H1 (cell line): ENCODE measurements at regions not wholly inside any gene's neighbourhood (a gene's known extent, or its start where the extent isn't known, plus 50 kb on each side); places are given as distances from the start of the nearest gene placed in this dataset.
A peak's percentile ranks its signal among the peaks of the same experiment; 100 is the strongest.

ENCODE experiments used
- CTCF ChIA-PET: fragments of 300-600 bp; sonication (Branson Sonifier 250); formaldehyde crosslinking; loops from one replicate; lab custom pipeline; 2021; ENCODE audit not compliant: partially characterized antibody; lab: Charles Lee
- POLR2A ChIA-PET: fragments of 300-600 bp; sonication (Branson Sonifier 250); formaldehyde crosslinking; loops from one replicate; lab custom pipeline; 2021; ENCODE audit warnings: inconsistent platforms; ENCODE audit not compliant: partially characterized antibody; lab: Charles Lee
- DNase-seq, 2 experiments: peaks; one replicate each; pipeline versions ENCODE4 v3.0.0 to v3.0.0-alpha.2; 2010 to 2022; ENCODE audit warnings: low spot score in 2 of 2, low read depth in 1 of 2, mixed read lengths in 1 of 2
- FAIRE-seq: peaks from 2 replicates; lab custom pipeline; 2011; peaks lifted over from hg19 to GRCh38; lab: Jason Lieb, UNC
- H2AFZ ChIP-seq: 2 replicates; pipeline ENCODE4 v1.8.1; 2012; ENCODE audit warnings: low read length, inconsistent platforms
- H2AK5ac ChIP-seq: 2 replicates; pipeline ENCODE4 v1.6.1; 2013; ENCODE audit warnings: low read depth, low read length
- H2BK120ac ChIP-seq: replicated peaks from 2 replicates; pipeline ENCODE3; 2013; ENCODE audit warnings: low read depth, low read length, inconsistent platforms
- H2BK12ac ChIP-seq: 2 replicates; pipeline ENCODE4 v1.6.1; 2013; ENCODE audit warnings: low read depth, low read length
- H2BK15ac ChIP-seq: 2 replicates; pipeline ENCODE4 v1.6.1; 2013; ENCODE audit warnings: low read length
- H2BK20ac ChIP-seq: 2 replicates; pipeline ENCODE4 v1.6.1; 2013; ENCODE audit warnings: low read length
- H2BK5ac ChIP-seq: 2 replicates; pipeline ENCODE4 v1.6.1; 2013; ENCODE audit warnings: low read depth, low read length
- H3K14ac ChIP-seq: 2 replicates; pipeline ENCODE4 v1.6.1; 2013; ENCODE audit warnings: inconsistent platforms; ENCODE audit not compliant: insufficient read length
- H3K18ac ChIP-seq: 2 replicates; pipeline ENCODE4 v1.6.1; 2013; ENCODE audit warnings: low read length; ENCODE audit errors: extremely low read depth
- H3K23ac ChIP-seq: 2 replicates; pipeline ENCODE4 v1.6.1; 2013; ENCODE audit warnings: inconsistent platforms; ENCODE audit not compliant: insufficient read length
- H3K23me2 ChIP-seq: 2 replicates; pipeline ENCODE4 v1.6.1; 2013; ENCODE audit warnings: low read depth, low read length
- H3K27ac ChIP-seq: 2 replicates; pipeline ENCODE4 v1.6.1; 2011; ENCODE audit warnings: low read depth, low read length, inconsistent platforms
- H3K27me3 ChIP-seq, 4 experiments: replicated peaks in 1 of 4; 1 replicate in 1 of 4; 2 replicates in 3 of 4; pipeline versions ENCODE4 v1.6.1 to v1.8.1; 2011 to 2013; ENCODE audit warnings: low read length in 3 of 4, mild to moderate bottlenecking in 3 of 4, inconsistent platforms in 2 of 4, mixed read lengths in 2 of 4, moderate library complexity in 1 of 4; ENCODE audit not compliant: control insufficient read depth in 3 of 4, insufficient read depth in 3 of 4; ENCODE audit errors: extremely low read depth in 1 of 4
- H3K36me3 ChIP-seq, 4 experiments: 2 replicates each; pipeline versions ENCODE4 v1.6.1 to v1.8.1; 2011 to 2013; ENCODE audit warnings: mild to moderate bottlenecking in 4 of 4, low read length in 3 of 4, moderate library complexity in 2 of 4, control low read depth in 1 of 4, inconsistent platforms in 1 of 4; ENCODE audit not compliant: insufficient read depth in 4 of 4, control insufficient read depth in 2 of 4
- H3K4ac ChIP-seq: replicated peaks from 2 replicates; pipeline ENCODE3; 2013; ENCODE audit warnings: low read length, low read depth, mixed read lengths, inconsistent platforms; ENCODE audit not compliant: insufficient read length
- H3K4me1 ChIP-seq, 4 experiments: replicated peaks in 1 of 4; 1 replicate in 1 of 4; 2 replicates in 3 of 4; pipeline versions ENCODE4 v1.6.1 to v1.8.1; 2011 to 2013; ENCODE audit warnings: low read length in 3 of 4, inconsistent platforms in 2 of 4, mixed read lengths in 1 of 4; ENCODE audit not compliant: insufficient read depth in 4 of 4, control insufficient read depth in 3 of 4
- H3K4me2 ChIP-seq, 2 experiments: 2 replicates each; pipeline versions ENCODE4 v1.6.1 to v1.8.1; 2011 to 2013; ENCODE audit warnings: low read depth in 2 of 2, low read length in 2 of 2, control low read depth in 1 of 2, inconsistent platforms in 1 of 2, mild to moderate bottlenecking in 1 of 2; ENCODE audit not compliant: insufficient read depth in 1 of 2
- H3K4me3 ChIP-seq, 4 experiments: fragments of 200-600, 300-600 bp in 1 of 4; sonication (generic), shearing (Covaris generic), sonication (Bioruptor Twin) in 1 of 4; 2 replicates each; pipeline versions ENCODE4 v1.5.1 to v1.8.1; 2011 to 2016; ENCODE audit warnings: low read length in 4 of 4, low read depth in 3 of 4, control low read depth in 2 of 4, inconsistent platforms in 2 of 4, mild to moderate bottlenecking in 2 of 4, mixed read lengths in 1 of 4, moderate library complexity in 1 of 4; ENCODE audit not compliant: insufficient read depth in 2 of 4; ENCODE audit errors: extremely low read depth in 1 of 4
- H3K56ac ChIP-seq: replicated peaks from 2 replicates; pipeline ENCODE3; 2013; ENCODE audit warnings: low read depth, mild to moderate bottlenecking, mixed read lengths, low read length, inconsistent platforms; ENCODE audit not compliant: insufficient read length
- H3K79me1 ChIP-seq: 2 replicates; pipeline ENCODE4 v1.6.1; 2013; ENCODE audit warnings: low read depth, low read length, control low read depth
- H3K79me2 ChIP-seq, 2 experiments: 2 replicates each; pipeline versions ENCODE4 v1.6.1 to v1.8.1; 2012 to 2013; ENCODE audit warnings: low read length in 2 of 2, mild to moderate bottlenecking in 2 of 2, inconsistent platforms in 1 of 2; ENCODE audit not compliant: insufficient read depth in 2 of 2, control insufficient read depth in 1 of 2
- H3K9ac ChIP-seq, 4 experiments: replicated peaks in 1 of 4; 1 replicate in 1 of 4; 2 replicates in 3 of 4; pipeline versions ENCODE4 v1.6.1 to v1.8.1; 2011 to 2013; ENCODE audit warnings: low read depth in 3 of 4, low read length in 3 of 4, control low read depth in 2 of 4, mild to moderate bottlenecking in 2 of 4, moderate library complexity in 2 of 4, inconsistent platforms in 1 of 4; ENCODE audit errors: extremely low read depth in 1 of 4
- H3K9me3 ChIP-seq, 2 experiments: 2 replicates each; pipeline versions ENCODE4 v1.6.1 to v1.8.1; 2012 to 2013; ENCODE audit warnings: mild to moderate bottlenecking in 2 of 2, moderate library complexity in 2 of 2, control low read depth in 1 of 2, inconsistent platforms in 1 of 2, low read depth in 1 of 2, low read length in 1 of 2, mixed read lengths in 1 of 2; ENCODE audit not compliant: insufficient read depth in 2 of 2
- H4K20me1 ChIP-seq, 2 experiments: replicated peaks in 1 of 2; 2 replicates each; pipeline versions ENCODE3 to v1.8.1; 2011 to 2013; ENCODE audit warnings: inconsistent platforms in 2 of 2, low read length in 2 of 2, mild to moderate bottlenecking in 1 of 2; ENCODE audit not compliant: insufficient read depth in 2 of 2, control insufficient read depth in 1 of 2
- H4K5ac ChIP-seq: 2 replicates; pipeline ENCODE4 v1.6.1; 2013; ENCODE audit warnings: low read length, low read depth, mixed read lengths, inconsistent platforms; ENCODE audit not compliant: insufficient read length
- H4K8ac ChIP-seq: 2 replicates; pipeline ENCODE4 v1.8.0; 2013; ENCODE audit warnings: mild to moderate bottlenecking, moderate library complexity, low read length, inconsistent platforms; ENCODE audit not compliant: insufficient read depth; ENCODE audit errors: extremely low read depth
- H4K91ac ChIP-seq: replicated peaks from 2 replicates; pipeline ENCODE3; 2013; ENCODE audit warnings: low read length, mixed read lengths, inconsistent platforms; ENCODE audit not compliant: insufficient read length
- NANOG ChIP-seq: IDR thresholded peaks from 2 replicates; pipeline ENCODE4 v1.6.1; 2011; ENCODE audit warnings: low read length, low read depth, mild to moderate bottlenecking, inconsistent platforms; ENCODE audit not compliant: insufficient read depth, poor library complexity, severe bottlenecking
- YY1 ChIP-seq: IDR thresholded peaks from 2 replicates; pipeline ENCODE4 v1.6.1; 2011; ENCODE audit warnings: low read depth, mild to moderate bottlenecking, low read length
- WGBS, 2 experiments: shearing (Covaris generic) in 1 of 2; methylation state at CpG; one replicate each; pipeline versions ENCODE4 v1.1.6 to v1.1.7; 2013 to 2015; ENCODE audit warnings: low lambda C conversion rate in 2 of 2, mixed read lengths in 2 of 2, inconsistent platforms in 1 of 2, low coverage in 1 of 2, missing lambda C conversion rate in 1 of 2; ENCODE audit not compliant: insufficient replicate concordance in 2 of 2, insufficient coverage in 1 of 2, insufficient read length in 1 of 2; ENCODE audit errors: extremely low coverage in 1 of 2, missing lambda C conversion rate in 1 of 2; 5-methylcytosine and 5-hydroxymethylcytosine counted together

DNA sequence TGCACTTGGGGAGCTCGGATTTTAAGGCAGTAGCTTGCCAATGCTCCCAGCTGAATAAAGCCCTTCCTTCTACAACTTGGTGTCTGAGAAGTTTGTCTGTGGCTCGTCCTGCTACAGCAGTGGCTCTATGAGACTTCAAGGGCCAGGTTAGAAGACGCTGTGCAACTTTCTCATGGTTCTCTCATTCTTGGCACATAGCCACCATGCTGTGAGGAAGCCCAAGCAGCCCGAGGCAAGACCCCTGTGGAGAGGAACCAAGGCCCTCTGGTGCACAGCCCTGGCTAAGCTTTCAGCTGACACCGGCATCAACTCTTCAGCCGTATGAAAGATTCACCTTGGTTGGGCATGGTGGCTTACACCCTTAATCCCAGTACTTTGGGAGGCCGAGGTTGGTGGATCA is 116.9 kb upstream of the EEF2KMT start:
- Histone ChIP-seq H3K23ac (no peak overlapping the region), H3K9ac (no peak overlapping the region), H2BK12ac (no peak overlapping the region), H3K56ac (no peak overlapping the region), H3K18ac (no peak overlapping the region; the same call in 1 of the 2 replicates), H2AK5ac (no peak overlapping the region), H3K27ac (no peak overlapping the region), H3K4me2 (no peak overlapping the region), H3K23me2 (no peaks in the 10 kb centered on the region; the same call in 1 of the 2 replicates), H3K36me3 (no peaks in the 10 kb centered on the region), H2BK20ac (no peak overlapping the region), H3K4me1 (peaks cover 3 to 16% (median 7%) of the 10 kb centered on the region in 4 experiments; a peak in 5 of 7 replicates), H4K5ac (no peak overlapping the region), H3K79me2 (no peaks in the 10 kb centered on the region), H4K91ac (no peak overlapping the region), H2BK120ac (no peak overlapping the region), H2BK15ac (peak overlapping the region; percentile 61; the same call in 1 of the 2 replicates), H3K9me3 (peaks cover 0 to 6% of the 10 kb centered on the region in 2 experiments; a peak in 3 of 4 replicates), H3K4ac (no peak overlapping the region), H3K14ac (no peak overlapping the region), H2BK5ac (no peak overlapping the region), H3K4me3 (no peak overlapping the region), H4K20me1 (no peaks in the 10 kb centered on the region), H3K27me3 (peaks cover 0 to 4% (median 1%) of the 10 kb centered on the region in 4 experiments; a peak in 4 of 7 replicates), H4K8ac (no peak overlapping the region), H2AFZ (no peak overlapping the region), H3K79me1 (no peaks in the 10 kb centered on the region)
- CTCF ChIA-PET, result interaction anchor here (0.9 kb wide), 1 partner anchor 11 kb away, joined by 3 read pairs; no protein-coding TSS in a partner anchor
- FAIRE-seq (no peak), DNase-seq (no peak)
- 69% methylated on average over 7 of the region's 7 CpGs; no CpG with 5 or more reads in 1 of the 2 experiments for WGBS, 2 experiments
- POLR2A ChIA-PET, result interaction anchor here (1.2 kb wide), 1 partner anchor 80 kb away, joined by 3 read pairs; no protein-coding TSS in a partner anchor
- no peak for TF ChIP-seq NANOG
- TF ChIP-seq YY1, result peak; percentile 65; the same call in 1 of the 2 replicates
- TF ChIP-seq, all 59 proteins: peak for 1
